GM23338 (cell line): ENCODE measurements at regions not wholly inside any gene's neighbourhood (a gene's known extent, or its start where the extent isn't known, plus 50 kb on each side); places are given as distances from the start of the nearest gene placed in this dataset.

Experiments used
- ATAC-seq: fragments of 200-7000 bp; cut with Tn5 transposase; 3 replicates; pipeline ENCODE4 v1.9.1; 2020
- DNase-seq: peaks from one replicate; pipeline ENCODE4 v3.0.0-alpha.2; 2015; ENCODE audit warnings: low spot score
- H2AFZ ChIP-seq: fragments of 200-600 bp; sonication (generic); 2 replicates; pipeline ENCODE4 v1.8.0; 2016; ENCODE audit warnings: antibody characterized with exemption, mild to moderate bottlenecking, moderate library complexity
- H3F3A ChIP-seq: fragments of 200-600 bp; sonication (generic); replicated peaks from 2 replicates; pipeline ENCODE4 v1.8.0; 2017; ENCODE audit warnings: antibody characterized with exemption, mixed run types, low read depth
- H3K27ac ChIP-seq: fragments of 200-600 bp; sonication (generic); 2 replicates; pipeline ENCODE4 v1.6.1; 2016; ENCODE audit warnings: low read depth
- H3K27me3 ChIP-seq: fragments of 200-600 bp; sonication (generic); 2 replicates; pipeline ENCODE4 v1.8.0; 2016; ENCODE audit warnings: mild to moderate bottlenecking, mixed run types, moderate library complexity; ENCODE audit not compliant: insufficient read depth
- H3K36me3 ChIP-seq: fragments of 200-600 bp; sonication (generic); 2 replicates; pipeline ENCODE4 v1.8.0; 2016; ENCODE audit warnings: mild to moderate bottlenecking; ENCODE audit not compliant: insufficient read depth
- H3K4me1 ChIP-seq: fragments of 200-600 bp; sonication (generic); 2 replicates; pipeline ENCODE4 v1.8.0; 2016; ENCODE audit warnings: mild to moderate bottlenecking, moderate library complexity; ENCODE audit not compliant: insufficient read depth
- H3K4me2 ChIP-seq: fragments of 200-600 bp; sonication (generic); 2 replicates; pipeline ENCODE4 v1.7.1; 2017; ENCODE audit warnings: mixed run types
- H3K4me3 ChIP-seq: fragments of 200-600 bp; sonication (generic); 2 replicates; pipeline ENCODE4 v1.6.1; 2016; ENCODE audit warnings: mixed run types
- H3K79me2 ChIP-seq: fragments of 200-600 bp; sonication (generic); replicated peaks from 2 replicates; pipeline ENCODE4 v1.8.0; 2017; ENCODE audit warnings: mild to moderate bottlenecking; ENCODE audit not compliant: insufficient read depth
- H3K9me2 ChIP-seq: fragments of 200-600 bp; sonication (generic); 2 replicates; pipeline ENCODE4 v1.8.0; 2017; ENCODE audit not compliant: insufficient read depth
- H4K20me1 ChIP-seq: fragments of 200-600 bp; sonication (generic); replicated peaks from 2 replicates; pipeline ENCODE4 v1.8.0; 2017; ENCODE audit warnings: mild to moderate bottlenecking; ENCODE audit not compliant: insufficient read depth
- H3K27ac Mint-ChIP-seq: 2 replicates; pipeline ENCODE4 v1.8.0; 2020; ENCODE audit warnings: inconsistent platforms, mild to moderate bottlenecking, moderate library complexity, mixed read lengths
- H3K27me3 Mint-ChIP-seq: 3 replicates; pipeline ENCODE4 v1.8.0; 2022; ENCODE audit warnings: low read depth, mild to moderate bottlenecking, moderate library complexity, mixed read lengths, inconsistent platforms; ENCODE audit not compliant: insufficient read depth, poor library complexity
- H3K36me3 Mint-ChIP-seq: 3 replicates; pipeline ENCODE4 v1.8.0; 2021; ENCODE audit warnings: low read depth, mild to moderate bottlenecking, inconsistent platforms, moderate library complexity, mixed read lengths
- H3K4me1 Mint-ChIP-seq: 3 replicates; pipeline ENCODE4 v1.8.0; 2020; ENCODE audit warnings: mild to moderate bottlenecking, inconsistent platforms, mixed read lengths
- H3K4me3 Mint-ChIP-seq: 3 replicates; pipeline ENCODE4 v1.8.0; 2021; ENCODE audit warnings: moderate library complexity, mild to moderate bottlenecking, inconsistent platforms, mixed read lengths
- H3K9me3 Mint-ChIP-seq: 3 replicates; pipeline ENCODE4 v1.8.0; 2020; ENCODE audit warnings: moderate library complexity, mild to moderate bottlenecking, inconsistent platforms, mixed read lengths
- CREB1 ChIP-seq: fragments of 250-450 bp; sonication (Bioruptor Pico); IDR thresholded peaks from 2 replicates; pipeline ENCODE4 v1.5.0; 2020; ENCODE audit warnings: low read depth, mild to moderate bottlenecking, moderate library complexity
- EZH2 ChIP-seq: fragments of 200-600 bp; sonication (generic); IDR thresholded peaks from one replicate; pipeline ENCODE4 v1.8.0; 2017; ENCODE audit warnings: antibody characterized with exemption, mild to moderate bottlenecking, low read depth; ENCODE audit not compliant: unreplicated experiment
- EZH2phosphoT487 ChIP-seq: fragments of 200-600 bp; sonication (generic); IDR thresholded peaks from one replicate; pipeline ENCODE4 v1.8.1; 2018; ENCODE audit warnings: antibody characterized with exemption; ENCODE audit not compliant: unreplicated experiment
- JUNB ChIP-seq: IDR thresholded peaks from one replicate; pipeline ENCODE4 v1.6.1; 2016; ENCODE audit warnings: antibody characterized with exemption; ENCODE audit not compliant: unreplicated experiment
- NANOG ChIP-seq: IDR thresholded peaks from 2 replicates; pipeline ENCODE4 v1.6.1; 2016; ENCODE audit warnings: antibody characterized with exemption, borderline replicate concordance
- POLR2AphosphoS5 ChIP-seq: IDR thresholded peaks from 2 replicates; pipeline ENCODE4 v1.6.1; 2016; ENCODE audit warnings: antibody characterized with exemption, low read depth
- STAT1 ChIP-seq: IDR thresholded peaks from one replicate; pipeline ENCODE4 v1.6.1; 2016; ENCODE audit warnings: antibody characterized with exemption; ENCODE audit not compliant: unreplicated experiment
- ZNF114 ChIP-seq: fragments of 250-450 bp; sonication (Bioruptor Pico); IDR thresholded peaks from 2 replicates; pipeline ENCODE4 v1.5.0; 2020; ENCODE audit warnings: mild to moderate bottlenecking, moderate library complexity
- ZNF331 ChIP-seq: fragments of 250-450 bp; sonication (Bioruptor Pico); IDR thresholded peaks from 2 replicates; pipeline ENCODE4 v1.5.0; 2020; ENCODE audit warnings: low read depth, mild to moderate bottlenecking, moderate library complexity
- TF ChIP-seq, protein P1 (sequence below): IDR thresholded peaks from one replicate; pipeline ENCODE4 v1.6.1; 2018; ENCODE audit warnings: antibody characterized with exemption; ENCODE audit not compliant: unreplicated experiment
- TF ChIP-seq, protein P2 (sequence below), 2 experiments: fragments of 200-600 bp in 1 of 2; sonication (generic) in 1 of 2; conservative IDR thresholded peaks; 2 replicates each; pipeline versions ENCODE4 v1.5.1 to v1.6.1; 2016 to 2017; ENCODE audit warnings: antibody characterized with exemption in 2 of 2, low read depth in 2 of 2, mild to moderate bottlenecking in 2 of 2, moderate library complexity in 1 of 2
- TF ChIP-seq, protein P3 (sequence below): IDR thresholded peaks from 2 replicates; pipeline ENCODE4 v1.6.1; 2016; ENCODE audit warnings: antibody characterized with exemption
- TF ChIP-seq, protein P4 (sequence below): fragments of 250-450 bp; sonication (Bioruptor Pico); IDR thresholded peaks from 2 replicates; pipeline ENCODE4 v1.5.0; 2020; ENCODE audit warnings: mild to moderate bottlenecking, moderate library complexity

DNA sequence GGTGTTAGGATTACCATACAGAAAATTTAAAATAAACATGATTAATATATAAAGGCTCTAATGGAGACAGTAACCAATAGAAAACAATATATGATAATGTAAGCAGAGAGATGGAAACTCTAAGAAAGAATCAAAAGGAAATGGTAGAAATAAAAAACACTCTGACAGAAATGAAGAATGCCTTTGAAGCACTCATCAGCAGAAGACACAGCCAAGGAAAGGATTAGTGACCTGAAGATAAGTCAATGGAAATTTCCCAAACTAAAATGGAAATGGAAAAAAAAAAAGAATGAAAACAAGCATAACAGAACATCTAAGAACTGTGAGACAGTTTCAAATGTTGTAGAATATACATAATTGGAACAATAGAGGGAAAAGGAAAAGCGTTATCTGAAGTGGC is 302.6 kb downstream of the DRD1 start:
- no peaks in the 10 kb centered on the region for H3K4me1 Mint-ChIP-seq
- H3F3A ChIP-seq, result no peaks in the 10 kb centered on the region
- H3K27me3 Mint-ChIP-seq, result no peaks in the 10 kb centered on the region
- DNase-seq, result no peak
- no peaks in the 10 kb centered on the region for H4K20me1 ChIP-seq
- ATAC-seq, result no peak
- H3K27ac Mint-ChIP-seq, result no peak overlapping the region
- H3K79me2 ChIP-seq, result no peaks in the 10 kb centered on the region
- H3K36me3 Mint-ChIP-seq, result peaks cover 5% of the 10 kb centered on the region; the same call in 2 of the 3 replicates
- peaks cover 18% of the 10 kb centered on the region for H3K9me3 Mint-ChIP-seq
- no peak overlapping the region for H3K4me3 ChIP-seq
- H3K9me2 ChIP-seq, result no peaks in the 10 kb centered on the region
- no peaks in the 10 kb centered on the region for H3K4me1 ChIP-seq
- TF ChIP-seq JUNB (no peak), ZNF331 (CRISPR knock-in tag) (no peak), POLR2AphosphoS5 (no peak), NANOG (no peak), ZNF114 (no peak), EZH2phosphoT487 (no peak), CREB1 (CRISPR knock-in tag) (no peak), STAT1 (no peak), EZH2 (no peak)
- TF ChIP-seq, protein P1, sequence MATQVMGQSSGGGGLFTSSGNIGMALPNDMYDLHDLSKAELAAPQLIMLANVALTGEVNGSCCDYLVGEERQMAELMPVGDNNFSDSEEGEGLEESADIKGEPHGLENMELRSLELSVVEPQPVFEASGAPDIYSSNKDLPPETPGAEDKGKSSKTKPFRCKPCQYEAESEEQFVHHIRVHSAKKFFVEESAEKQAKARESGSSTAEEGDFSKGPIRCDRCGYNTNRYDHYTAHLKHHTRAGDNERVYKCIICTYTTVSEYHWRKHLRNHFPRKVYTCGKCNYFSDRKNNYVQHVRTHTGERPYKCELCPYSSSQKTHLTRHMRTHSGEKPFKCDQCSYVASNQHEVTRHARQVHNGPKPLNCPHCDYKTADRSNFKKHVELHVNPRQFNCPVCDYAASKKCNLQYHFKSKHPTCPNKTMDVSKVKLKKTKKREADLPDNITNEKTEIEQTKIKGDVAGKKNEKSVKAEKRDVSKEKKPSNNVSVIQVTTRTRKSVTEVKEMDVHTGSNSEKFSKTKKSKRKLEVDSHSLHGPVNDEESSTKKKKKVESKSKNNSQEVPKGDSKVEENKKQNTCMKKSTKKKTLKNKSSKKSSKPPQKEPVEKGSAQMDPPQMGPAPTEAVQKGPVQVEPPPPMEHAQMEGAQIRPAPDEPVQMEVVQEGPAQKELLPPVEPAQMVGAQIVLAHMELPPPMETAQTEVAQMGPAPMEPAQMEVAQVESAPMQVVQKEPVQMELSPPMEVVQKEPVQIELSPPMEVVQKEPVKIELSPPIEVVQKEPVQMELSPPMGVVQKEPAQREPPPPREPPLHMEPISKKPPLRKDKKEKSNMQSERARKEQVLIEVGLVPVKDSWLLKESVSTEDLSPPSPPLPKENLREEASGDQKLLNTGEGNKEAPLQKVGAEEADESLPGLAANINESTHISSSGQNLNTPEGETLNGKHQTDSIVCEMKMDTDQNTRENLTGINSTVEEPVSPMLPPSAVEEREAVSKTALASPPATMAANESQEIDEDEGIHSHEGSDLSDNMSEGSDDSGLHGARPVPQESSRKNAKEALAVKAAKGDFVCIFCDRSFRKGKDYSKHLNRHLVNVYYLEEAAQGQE, result no peak
- TF ChIP-seq, protein P2, sequence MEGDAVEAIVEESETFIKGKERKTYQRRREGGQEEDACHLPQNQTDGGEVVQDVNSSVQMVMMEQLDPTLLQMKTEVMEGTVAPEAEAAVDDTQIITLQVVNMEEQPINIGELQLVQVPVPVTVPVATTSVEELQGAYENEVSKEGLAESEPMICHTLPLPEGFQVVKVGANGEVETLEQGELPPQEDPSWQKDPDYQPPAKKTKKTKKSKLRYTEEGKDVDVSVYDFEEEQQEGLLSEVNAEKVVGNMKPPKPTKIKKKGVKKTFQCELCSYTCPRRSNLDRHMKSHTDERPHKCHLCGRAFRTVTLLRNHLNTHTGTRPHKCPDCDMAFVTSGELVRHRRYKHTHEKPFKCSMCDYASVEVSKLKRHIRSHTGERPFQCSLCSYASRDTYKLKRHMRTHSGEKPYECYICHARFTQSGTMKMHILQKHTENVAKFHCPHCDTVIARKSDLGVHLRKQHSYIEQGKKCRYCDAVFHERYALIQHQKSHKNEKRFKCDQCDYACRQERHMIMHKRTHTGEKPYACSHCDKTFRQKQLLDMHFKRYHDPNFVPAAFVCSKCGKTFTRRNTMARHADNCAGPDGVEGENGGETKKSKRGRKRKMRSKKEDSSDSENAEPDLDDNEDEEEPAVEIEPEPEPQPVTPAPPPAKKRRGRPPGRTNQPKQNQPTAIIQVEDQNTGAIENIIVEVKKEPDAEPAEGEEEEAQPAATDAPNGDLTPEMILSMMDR (conservative IDR thresholded peaks at IDR 0.05; ENCODE audit: low read depth in 2 of 2), result no peak
- TF ChIP-seq, protein P3, sequence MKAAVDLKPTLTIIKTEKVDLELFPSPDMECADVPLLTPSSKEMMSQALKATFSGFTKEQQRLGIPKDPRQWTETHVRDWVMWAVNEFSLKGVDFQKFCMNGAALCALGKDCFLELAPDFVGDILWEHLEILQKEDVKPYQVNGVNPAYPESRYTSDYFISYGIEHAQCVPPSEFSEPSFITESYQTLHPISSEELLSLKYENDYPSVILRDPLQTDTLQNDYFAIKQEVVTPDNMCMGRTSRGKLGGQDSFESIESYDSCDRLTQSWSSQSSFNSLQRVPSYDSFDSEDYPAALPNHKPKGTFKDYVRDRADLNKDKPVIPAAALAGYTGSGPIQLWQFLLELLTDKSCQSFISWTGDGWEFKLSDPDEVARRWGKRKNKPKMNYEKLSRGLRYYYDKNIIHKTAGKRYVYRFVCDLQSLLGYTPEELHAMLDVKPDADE, result no peak
- TF ChIP-seq, protein P4, sequence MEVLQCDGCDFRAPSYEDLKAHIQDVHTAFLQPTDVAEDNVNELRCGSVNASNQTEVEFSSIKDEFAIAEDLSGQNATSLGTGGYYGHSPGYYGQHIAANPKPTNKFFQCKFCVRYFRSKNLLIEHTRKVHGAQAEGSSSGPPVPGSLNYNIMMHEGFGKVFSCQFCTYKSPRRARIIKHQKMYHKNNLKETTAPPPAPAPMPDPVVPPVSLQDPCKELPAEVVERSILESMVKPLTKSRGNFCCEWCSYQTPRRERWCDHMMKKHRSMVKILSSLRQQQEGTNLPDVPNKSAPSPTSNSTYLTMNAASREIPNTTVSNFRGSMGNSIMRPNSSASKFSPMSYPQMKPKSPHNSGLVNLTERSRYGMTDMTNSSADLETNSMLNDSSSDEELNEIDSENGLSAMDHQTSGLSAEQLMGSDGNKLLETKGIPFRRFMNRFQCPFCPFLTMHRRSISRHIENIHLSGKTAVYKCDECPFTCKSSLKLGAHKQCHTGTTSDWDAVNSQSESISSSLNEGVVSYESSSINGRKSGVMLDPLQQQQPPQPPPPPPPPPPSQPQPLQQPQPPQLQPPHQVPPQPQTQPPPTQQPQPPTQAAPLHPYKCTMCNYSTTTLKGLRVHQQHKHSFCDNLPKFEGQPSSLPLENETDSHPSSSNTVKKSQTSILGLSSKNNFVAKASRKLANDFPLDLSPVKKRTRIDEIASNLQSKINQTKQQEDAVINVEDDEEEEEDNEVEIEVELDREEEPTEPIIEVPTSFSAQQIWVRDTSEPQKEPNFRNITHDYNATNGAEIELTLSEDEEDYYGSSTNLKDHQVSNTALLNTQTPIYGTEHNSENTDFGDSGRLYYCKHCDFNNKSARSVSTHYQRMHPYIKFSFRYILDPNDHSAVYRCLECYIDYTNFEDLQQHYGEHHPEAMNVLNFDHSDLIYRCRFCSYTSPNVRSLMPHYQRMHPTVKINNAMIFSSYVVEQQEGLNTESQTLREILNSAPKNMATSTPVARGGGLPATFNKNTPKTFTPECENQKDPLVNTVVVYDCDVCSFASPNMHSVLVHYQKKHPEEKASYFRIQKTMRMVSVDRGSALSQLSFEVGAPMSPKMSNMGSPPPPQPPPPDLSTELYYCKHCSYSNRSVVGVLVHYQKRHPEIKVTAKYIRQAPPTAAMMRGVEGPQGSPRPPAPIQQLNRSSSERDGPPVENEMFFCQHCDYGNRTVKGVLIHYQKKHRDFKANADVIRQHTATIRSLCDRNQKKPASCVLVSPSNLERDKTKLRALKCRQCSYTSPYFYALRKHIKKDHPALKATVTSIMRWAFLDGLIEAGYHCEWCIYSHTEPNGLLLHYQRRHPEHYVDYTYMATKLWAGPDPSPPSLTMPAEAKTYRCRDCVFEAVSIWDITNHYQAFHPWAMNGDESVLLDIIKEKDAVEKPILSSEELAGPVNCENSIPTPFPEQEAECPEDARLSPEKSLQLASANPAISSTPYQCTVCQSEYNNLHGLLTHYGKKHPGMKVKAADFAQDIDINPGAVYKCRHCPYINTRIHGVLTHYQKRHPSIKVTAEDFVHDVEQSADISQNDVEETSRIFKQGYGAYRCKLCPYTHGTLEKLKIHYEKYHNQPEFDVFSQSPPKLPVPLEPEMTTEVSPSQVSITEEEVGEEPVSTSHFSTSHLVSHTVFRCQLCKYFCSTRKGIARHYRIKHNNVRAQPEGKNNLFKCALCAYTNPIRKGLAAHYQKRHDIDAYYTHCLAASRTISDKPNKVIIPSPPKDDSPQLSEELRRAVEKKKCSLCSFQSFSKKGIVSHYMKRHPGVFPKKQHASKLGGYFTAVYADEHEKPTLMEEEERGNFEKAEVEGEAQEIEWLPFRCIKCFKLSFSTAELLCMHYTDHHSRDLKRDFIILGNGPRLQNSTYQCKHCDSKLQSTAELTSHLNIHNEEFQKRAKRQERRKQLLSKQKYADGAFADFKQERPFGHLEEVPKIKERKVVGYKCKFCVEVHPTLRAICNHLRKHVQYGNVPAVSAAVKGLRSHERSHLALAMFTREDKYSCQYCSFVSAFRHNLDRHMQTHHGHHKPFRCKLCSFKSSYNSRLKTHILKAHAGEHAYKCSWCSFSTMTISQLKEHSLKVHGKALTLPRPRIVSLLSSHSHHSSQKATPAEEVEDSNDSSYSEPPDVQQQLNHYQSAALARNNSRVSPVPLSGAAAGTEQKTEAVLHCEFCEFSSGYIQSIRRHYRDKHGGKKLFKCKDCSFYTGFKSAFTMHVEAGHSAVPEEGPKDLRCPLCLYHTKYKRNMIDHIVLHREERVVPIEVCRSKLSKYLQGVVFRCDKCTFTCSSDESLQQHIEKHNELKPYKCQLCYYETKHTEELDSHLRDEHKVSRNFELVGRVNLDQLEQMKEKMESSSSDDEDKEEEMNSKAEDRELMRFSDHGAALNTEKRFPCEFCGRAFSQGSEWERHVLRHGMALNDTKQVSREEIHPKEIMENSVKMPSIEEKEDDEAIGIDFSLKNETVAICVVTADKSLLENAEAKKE (CRISPR knock-in tag), result no peak
- H3K27me3 ChIP-seq, result no peaks in the 10 kb centered on the region
- no peaks in the 10 kb centered on the region; the same call in 1 of the 2 replicates for H3K36me3 ChIP-seq
- H2AFZ ChIP-seq, result no peak overlapping the region
- H3K4me2 ChIP-seq, result no peak overlapping the region
- H3K4me3 Mint-ChIP-seq, result no peak overlapping the region
- H3K27ac ChIP-seq, result no peak overlapping the region
